ENCODE measurements at regions not wholly inside any gene's neighbourhood (a gene's known extent, or its start where the extent isn't known, plus 50 kb on each side); places are given as distances from the start of the nearest gene placed in this dataset.

DNA sequence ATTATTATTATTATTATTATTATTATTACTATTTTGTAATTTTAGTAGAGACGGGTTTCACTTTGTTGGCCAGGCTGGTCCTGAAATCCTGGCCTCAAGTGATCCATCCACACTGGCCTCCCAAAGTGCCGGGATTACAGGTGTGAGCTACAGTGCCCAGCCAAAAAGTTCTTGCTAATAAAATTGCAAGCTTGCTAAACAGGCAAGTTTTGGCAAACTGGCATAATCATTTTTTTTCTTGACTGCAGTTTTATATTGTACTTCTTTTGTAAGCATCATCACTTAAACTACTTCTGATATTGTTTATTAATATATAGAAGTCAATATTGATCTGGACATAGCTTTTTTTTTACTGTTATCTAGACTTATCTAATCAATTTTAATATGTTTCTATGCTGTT is 536.4 kb downstream of the LRFN5 start:
- no peak for DNase-seq

- DNase-seq: no peak
These were observed 534.7 kb downstream of the LRFN5 start for GRCh38 chr14:42141328-42141727.

DNA sequence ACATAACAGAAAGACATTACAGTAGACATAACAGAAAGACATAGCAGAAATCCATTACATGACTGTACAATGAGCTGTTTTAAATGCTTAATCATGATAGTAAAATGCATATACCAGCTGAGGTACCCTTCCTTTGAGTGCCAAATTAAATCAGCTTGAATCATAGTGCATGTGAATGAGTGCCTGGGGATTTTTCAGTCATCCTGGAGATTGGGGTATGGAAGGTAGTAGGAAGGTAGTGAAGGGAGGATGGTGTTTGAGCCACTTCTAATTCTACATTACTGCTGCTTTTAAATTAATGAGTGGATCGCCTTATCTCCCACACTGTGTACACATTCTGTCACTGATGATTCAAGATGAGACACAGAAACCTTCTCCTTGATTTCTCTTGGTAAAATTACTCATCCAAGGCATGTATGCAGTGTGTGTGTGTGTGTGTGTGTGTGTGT is 534.2 kb downstream of the LRFN5 start:
- DNase-seq: no peak

DNA sequence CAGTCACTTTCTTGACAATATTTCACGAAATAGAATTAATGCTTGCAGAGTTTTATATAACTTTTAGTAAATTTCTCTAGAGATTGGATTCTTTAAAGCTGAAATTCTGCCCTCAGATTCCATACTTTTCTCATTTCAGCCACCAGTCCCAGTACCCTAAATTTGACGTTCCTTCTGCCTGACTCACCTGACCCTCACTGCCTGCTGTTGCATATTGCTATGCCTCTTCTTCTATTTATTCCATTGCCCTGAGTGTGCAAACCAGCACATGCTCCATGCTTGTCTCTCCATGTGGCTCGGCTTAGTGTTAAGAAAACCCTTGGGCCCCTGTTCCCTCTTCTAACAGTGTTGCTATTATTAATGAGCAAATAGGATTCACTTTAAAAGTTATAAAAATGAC is 533.3 kb downstream of the LRFN5 start:
- no peak for DNase-seq

GRCh38 chr14:42138406-42138805 is 531.7 kb downstream of the LRFN5 start:
- DNase-seq: no peak

GRCh38 chr14:42130815-42131214 is 524.1 kb downstream of the LRFN5 start:
- DNase-seq: no peak

DNA sequence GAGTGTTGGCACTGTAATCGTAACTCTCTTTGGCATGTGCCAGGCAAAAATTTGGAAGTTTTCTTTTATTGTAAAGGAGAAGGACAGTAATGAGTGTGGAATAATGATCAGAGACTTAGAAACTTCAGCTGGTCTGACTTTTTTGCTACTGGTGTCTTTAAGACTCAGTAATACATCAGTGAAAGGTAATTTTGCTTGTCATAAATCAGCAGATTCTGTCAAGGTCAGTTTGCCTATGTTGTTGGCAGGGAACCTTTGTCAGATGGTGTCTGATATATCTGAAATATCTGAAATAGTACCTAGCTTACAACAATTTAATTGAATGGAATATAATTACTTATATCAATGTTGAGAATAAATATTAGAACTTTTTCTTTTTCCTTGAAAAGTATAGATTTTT is 516.9 kb downstream of the LRFN5 start:
- DNase-seq: no peak

DNA sequence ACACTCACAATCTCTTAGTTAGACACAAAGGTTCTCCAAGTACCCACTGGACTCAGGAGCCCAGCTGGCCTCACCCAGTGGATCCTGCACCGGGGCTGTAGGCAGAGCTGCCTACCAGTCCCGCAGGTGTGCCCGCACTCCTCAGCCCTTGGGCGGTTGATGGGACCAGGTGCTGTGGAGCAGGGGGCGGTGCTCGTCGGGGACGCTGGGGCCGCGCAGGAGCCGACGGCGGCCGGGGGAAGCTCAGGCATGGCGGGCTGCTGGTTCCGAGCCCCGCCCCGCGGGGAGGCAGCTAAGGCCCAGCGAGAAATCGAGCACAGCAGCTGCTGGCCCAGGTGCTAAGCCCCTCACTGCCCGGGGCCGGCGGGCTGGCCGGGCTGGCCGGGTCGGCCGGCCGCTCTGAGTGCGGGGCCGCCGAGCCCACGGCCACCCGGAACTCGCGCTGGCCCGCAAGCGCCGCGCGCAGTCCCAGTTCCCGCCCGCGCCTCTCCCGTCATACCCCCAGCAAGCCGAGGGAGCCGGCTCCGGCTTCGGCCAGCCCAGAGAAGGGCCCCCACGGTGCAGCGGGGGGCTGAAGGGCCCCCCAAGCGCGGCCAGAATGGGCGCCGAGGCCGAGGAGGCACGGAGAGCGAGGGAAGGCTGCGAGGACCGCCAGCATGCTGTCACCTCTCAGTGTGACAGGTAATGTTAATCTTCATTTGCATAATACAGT is 506.8 kb downstream of the LRFN5 start:
- DNase-seq: no peak

DNA sequence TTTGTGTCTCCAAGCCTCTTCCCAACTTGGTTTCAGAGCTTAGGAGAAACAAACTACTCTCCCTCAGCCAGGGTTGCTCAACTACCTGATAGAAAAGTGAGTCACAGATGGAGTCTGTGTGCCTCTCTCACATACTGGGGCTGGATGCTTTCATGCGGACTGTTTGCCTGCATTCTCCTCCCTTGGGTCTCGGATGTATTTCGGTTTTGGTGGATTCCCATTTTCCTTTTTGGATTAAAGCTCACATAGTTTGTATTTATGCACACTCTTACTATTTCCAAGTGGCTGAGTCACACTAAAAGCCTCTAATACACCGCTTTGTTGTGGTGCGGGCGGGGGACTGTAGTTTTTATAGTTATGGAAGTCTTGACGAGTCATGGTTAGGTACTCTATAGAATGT is 505.4 kb downstream of the LRFN5 start:
- DNase-seq: no peak

GRCh38 chr14:42111355-42111754 is 504.7 kb downstream of the LRFN5 start:
- no peak for DNase-seq

DNA sequence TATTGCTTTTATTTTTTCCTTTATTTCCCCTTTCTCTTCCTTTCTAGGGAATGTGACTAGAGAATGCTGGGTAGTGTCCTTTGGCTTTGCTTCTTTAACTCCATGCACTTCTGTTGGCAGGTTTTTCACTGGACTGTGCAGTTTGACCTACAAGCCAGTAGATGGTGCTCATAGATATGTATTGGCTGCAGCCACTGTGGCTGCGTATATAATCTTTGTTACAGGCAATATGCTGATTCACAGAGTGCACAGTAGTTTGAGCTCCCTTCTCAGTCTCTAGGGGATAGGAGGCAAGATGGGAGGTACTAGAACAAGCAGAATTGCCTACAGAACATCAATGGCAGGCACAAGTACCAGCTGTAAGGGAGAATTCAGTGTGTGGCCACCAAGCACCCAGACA is 503.5 kb downstream of the LRFN5 start:
- DNase-seq: peak; percentile 56

DNA sequence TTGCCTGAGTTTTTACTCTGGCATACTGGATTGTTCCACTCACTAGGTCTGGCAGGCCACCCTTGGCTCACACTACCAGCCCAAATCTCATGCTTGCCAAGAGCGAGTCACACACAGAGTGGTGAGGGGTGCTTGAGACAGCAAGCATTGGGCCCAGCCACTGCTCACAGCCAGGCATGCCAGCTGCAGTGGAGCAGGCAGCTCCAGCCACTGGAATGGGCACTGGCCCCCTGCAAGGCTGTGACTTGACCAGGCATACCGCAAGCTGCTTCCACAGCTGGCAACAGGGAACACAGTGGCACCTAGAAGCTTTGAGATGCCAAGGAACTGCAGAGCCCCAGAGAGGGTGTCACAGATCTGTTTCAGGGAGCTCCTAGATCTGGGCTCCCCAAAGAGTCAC is 488.5 kb downstream of the LRFN5 start:
- no peak for DNase-seq

GRCh38 chr14:42090122-42090521 is 483.4 kb downstream of the LRFN5 start:
- no peak for DNase-seq

- DNase-seq: no peak
These were observed 473.2 kb downstream of the LRFN5 start for GRCh38 chr14:42079911-42080310.

DNA sequence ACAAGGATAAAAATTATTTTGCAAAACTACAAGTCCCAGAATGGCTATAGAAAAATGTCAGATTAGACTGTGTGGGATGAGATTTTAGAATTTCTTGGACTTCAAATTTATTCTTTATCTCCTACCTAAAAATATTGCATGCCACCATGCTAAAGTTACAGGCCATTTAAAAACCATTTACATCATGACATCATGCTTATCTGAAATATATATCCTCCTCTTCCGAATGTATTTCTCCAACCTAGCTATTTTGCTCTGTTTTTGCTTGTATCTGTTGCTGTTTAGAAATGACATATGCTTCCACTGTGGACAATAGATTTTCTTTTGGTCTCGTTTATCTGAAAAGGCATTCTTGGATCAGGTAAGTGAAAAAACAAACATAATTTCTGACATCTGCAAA is 471.7 kb downstream of the LRFN5 start:
- DNase-seq: no peak

DNA sequence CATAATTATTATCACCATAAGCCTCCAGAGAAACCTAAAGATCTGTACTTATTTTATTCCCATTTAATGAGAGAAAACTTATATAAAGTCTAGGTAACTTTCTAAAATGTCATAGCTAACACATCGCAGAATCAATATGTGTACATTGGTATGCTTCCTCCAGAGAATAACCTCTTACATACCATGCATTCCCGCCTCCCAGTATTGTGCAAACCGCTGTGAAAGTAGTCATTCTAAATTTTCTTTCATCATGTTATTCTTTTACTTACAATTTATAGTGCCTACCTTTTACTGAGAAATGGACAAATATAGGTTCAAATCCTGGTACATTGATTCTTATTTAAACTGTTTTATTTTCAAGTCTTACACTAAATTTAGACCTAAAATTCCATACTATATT is 463.4 kb downstream of the LRFN5 start:
- no peak for DNase-seq

GRCh38 chr14:42057111-42057510 is 450.4 kb downstream of the LRFN5 start:
- DNase-seq: peak; percentile 6

DNA sequence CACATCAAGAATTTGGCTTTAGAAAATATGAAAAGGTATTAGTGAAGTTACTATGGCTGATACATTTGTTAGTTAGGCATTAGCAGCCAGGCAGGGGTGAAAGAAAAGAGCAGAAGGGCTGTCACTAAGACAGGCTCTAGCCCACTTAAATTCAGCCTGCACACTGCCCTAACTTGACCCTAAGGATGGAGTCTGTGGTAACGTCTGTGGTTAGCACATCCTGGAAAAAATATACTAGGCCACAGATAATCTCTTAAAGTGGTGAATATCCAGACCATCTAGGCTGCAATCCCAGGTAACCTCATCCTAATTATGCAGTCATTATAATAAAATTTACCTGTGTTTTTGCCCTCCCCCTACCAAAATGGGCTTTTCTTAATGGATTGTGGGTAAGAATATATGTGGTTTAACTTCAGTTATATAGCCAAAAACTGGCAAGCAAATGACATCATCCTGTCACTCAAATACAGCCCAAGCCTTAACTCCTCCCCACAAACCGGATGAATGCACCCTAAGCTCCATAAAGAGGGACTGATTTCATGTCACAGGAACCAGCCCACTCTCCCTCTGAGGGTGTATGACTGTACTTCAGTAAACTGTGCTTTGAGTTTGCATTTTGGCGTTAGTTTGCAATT is 440.9 kb downstream of the LRFN5 start:
- DNase-seq: no peak

DNA sequence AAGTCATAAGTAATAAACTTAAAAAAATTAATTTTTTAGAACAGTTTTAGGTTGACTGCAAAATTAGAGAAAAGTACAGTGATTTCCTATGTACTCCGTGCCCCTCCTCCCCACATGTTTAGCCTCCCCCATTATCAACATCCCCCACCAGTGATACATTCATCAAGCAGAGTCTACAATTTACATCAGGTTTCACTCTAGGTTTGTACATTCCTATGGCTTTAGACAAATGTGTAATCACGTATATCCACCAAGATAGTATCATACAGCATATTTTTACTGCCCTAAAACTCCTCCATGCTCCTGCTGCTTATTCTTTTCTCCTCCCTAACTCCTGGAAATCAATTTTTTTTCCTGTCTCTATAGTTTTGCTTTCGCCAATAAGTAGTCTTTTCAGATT is 438.7 kb downstream of the LRFN5 start:
- no peak for DNase-seq

GRCh38 chr14:42028607-42029006 is 421.9 kb downstream of the LRFN5 start:
- no peak for DNase-seq

GRCh38 chr14:42027271-42027670 is 420.6 kb downstream of the LRFN5 start:
- DNase-seq: no peak

- DNase-seq: no peak
These were observed 416.8 kb downstream of the LRFN5 start for GRCh38 chr14:42023452-42023851.

DNA sequence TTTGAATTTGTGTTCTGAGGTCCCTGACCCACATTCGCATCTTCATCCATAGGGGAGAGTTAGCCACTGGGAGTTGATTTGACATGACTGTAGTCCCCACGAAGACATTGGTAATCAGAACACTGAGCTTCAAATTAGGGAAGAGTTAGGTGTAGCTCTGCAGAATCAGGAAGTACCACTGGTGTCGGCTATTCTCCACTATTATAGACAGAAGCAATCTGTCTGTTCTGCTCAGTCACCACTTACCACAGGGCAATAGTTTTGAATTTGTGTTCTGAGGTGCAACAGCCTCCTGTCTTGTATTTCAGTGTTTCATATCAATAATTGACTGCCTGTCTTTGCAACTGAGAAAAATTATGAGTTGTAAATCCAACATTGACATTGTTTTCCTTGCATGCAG is 407.6 kb downstream of the LRFN5 start:
- no peak for DNase-seq

DNA sequence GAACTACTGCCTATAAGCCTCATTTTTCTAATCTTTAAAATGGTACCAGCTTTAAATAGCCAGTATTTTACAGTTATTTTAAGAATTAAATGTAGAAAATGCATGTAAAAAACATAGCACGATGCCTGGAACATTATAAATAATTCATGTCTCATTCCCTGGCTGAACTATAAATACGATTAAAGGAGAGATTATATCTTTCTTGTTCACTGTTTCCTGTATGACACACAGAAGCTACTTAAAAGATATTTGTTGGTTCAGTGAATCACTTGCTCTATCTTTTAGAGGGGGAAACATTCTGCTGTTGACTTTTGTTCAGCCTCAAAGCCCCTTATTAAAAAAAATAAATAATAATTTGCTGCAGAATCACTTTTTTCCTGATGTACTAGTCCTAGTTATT is 406.9 kb downstream of the LRFN5 start:
- no peak for DNase-seq

DNA sequence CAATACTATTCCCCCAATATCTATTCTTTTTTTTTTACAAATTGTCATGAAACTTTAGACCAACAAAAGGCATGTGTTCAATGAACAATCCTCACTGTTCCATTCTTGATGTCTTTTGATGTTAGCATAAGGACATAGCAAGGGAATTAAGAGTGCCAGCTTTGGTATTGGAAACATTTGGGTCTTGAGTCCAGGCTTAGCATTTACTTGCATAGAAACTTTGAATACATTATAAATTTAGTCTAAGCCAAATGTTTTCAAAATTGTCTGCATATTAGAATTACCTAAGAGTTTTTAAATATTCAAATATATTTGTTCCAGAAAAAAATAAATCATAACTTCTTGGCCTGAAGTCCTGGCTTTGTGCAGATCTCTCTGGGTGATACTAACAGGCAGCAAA is 406.5 kb downstream of the LRFN5 start:
- no peak for DNase-seq
